Psoas muscle (tissue), 7 donors: ENCODE measurements at regions not wholly inside any gene's neighbourhood (a gene's known extent, or its start where the extent isn't known, plus 50 kb on each side); places are given as distances from the start of the nearest gene placed in this dataset.

Experiments
- ATAC-seq, 4 donors: fragments of 200-7000 bp; cut with Tn5 transposase; one replicate each; pipeline ENCODE4 v1.9.1; 2020; ENCODE audit warnings: moderate library complexity in 3 of 4, mild to moderate bottlenecking in 2 of 4
- DNase-seq, 2 donors: peaks; one replicate each; pipeline ENCODE4 v3.0.0-alpha.2; 2020
- H3K27ac ChIP-seq: fragments of 200-600 bp; one replicate; pipeline ENCODE4 v1.8.0; 2022
- H3K27me3 ChIP-seq, 3 donors: fragments of 200-600 bp in 1 of 3; one replicate each; pipeline versions ENCODE4 v1.6.1 to v1.8.0; 2013 to 2022; ENCODE audit warnings: low read length in 2 of 3, mild to moderate bottlenecking in 2 of 3, moderate library complexity in 1 of 3; ENCODE audit not compliant: insufficient read depth in 3 of 3
- H3K36me3 ChIP-seq, 2 donors: fragments of 200-600 bp in 1 of 2; one replicate each; pipeline versions ENCODE4 v1.6.1 to v1.8.0; 2013 to 2022; ENCODE audit warnings: low read depth in 1 of 2, mild to moderate bottlenecking in 1 of 2, moderate library complexity in 1 of 2; ENCODE audit not compliant: insufficient read depth in 1 of 2
- H3K4me1 ChIP-seq: fragments of 200-600 bp; one replicate; pipeline ENCODE4 v1.8.0; 2022
- H3K4me3 ChIP-seq: fragments of 200-600 bp; one replicate; pipeline ENCODE4 v1.8.0; 2022; ENCODE audit warnings: mild to moderate bottlenecking
- H3K9me3 ChIP-seq: fragments of 200-600 bp; one replicate; pipeline ENCODE4 v1.8.0; 2022
- WGBS, 3 donors: extraction: QIAGEN DNeasy Blood & Tissue Kit; methylation state at CpG; one replicate each; pipeline versions ENCODE4 v1.1.6 to v1.1.7; 2013; 5-methylcytosine and 5-hydroxymethylcytosine counted together
- intact Hi-C, 2 donors: fragments of 100-400 bp; cut with DNase I; formaldehyde crosslinking; loops; one replicate each; pipeline versions ENCODE4 v1.11.0 to v1.14.2; 2022
- TF ChIP-seq, protein P1 (sequence below): fragments of 200-600 bp; IDR thresholded peaks from one replicate; pipeline ENCODE4 v1.8.0; 2022; ENCODE audit warnings: antibody characterized with exemption
- donor health status: healthy with polysubstance abuse.
- donor health status: DM: no; HTN: no; CAD: no; lungs with moderate emphysema.
- donor health status: Bipolar disorder and iron deficiency.
- donor health status: healthy.
- donor health status: DM: yes; HTN: yes; CAD: no.
- donor health status: DM: no; HTN: no; CAD: no.
- donor health status: DM: yes; HTN: yes; CAD: no.

GRCh38 chr11:109133159-109133558, 288.8 kb upstream of the C11orf87 start:
- 81 to 86% (median 82%) methylated on average over 4 of the region's 4 CpGs for WGBS, 3 donors
- no peaks in the 10 kb centered on the region for H3K27me3 ChIP-seq
- no peaks in the 10 kb centered on the region for H3K4me1 ChIP-seq
- H3K27ac ChIP-seq, result no peak overlapping the region
- TF ChIP-seq, protein P1, sequence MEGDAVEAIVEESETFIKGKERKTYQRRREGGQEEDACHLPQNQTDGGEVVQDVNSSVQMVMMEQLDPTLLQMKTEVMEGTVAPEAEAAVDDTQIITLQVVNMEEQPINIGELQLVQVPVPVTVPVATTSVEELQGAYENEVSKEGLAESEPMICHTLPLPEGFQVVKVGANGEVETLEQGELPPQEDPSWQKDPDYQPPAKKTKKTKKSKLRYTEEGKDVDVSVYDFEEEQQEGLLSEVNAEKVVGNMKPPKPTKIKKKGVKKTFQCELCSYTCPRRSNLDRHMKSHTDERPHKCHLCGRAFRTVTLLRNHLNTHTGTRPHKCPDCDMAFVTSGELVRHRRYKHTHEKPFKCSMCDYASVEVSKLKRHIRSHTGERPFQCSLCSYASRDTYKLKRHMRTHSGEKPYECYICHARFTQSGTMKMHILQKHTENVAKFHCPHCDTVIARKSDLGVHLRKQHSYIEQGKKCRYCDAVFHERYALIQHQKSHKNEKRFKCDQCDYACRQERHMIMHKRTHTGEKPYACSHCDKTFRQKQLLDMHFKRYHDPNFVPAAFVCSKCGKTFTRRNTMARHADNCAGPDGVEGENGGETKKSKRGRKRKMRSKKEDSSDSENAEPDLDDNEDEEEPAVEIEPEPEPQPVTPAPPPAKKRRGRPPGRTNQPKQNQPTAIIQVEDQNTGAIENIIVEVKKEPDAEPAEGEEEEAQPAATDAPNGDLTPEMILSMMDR, result no peak
- no peak for DNase-seq
- intact Hi-C loops, result loop anchor here (5.0 to 10.0 kb wide), 2 partner anchors 48 to 436 kb away; no protein-coding TSS in a partner anchor
- no peak overlapping the region for H3K4me3 ChIP-seq
- H3K36me3 ChIP-seq, result no peaks in the 10 kb centered on the region
- ATAC-seq, result no peak
- no peaks in the 10 kb centered on the region for H3K9me3 ChIP-seq

- DNase-seq (no peak), ATAC-seq (no peak)
- H3K4me1 ChIP-seq, result no peaks in the 10 kb centered on the region
- H3K27me3 ChIP-seq, result no peaks in the 10 kb centered on the region
- no peak overlapping the region for H3K4me3 ChIP-seq
- 75 to 83% (median 79%) methylated on average over 2 of the region's 2 CpGs for WGBS, 3 donors
- H3K27ac ChIP-seq, result no peak overlapping the region
- intact Hi-C loops, result loop anchor here in 1 of 2 donors (10.0 kb wide), 1 partner anchor 51 kb away; no protein-coding TSS in a partner anchor
- H3K36me3 ChIP-seq, result no peaks in the 10 kb centered on the region
- H3K9me3 ChIP-seq, result no peaks in the 10 kb centered on the region
- TF ChIP-seq, protein P1, result no peak
Observed at GRCh38 chr11:109135627-109136026, 286.4 kb upstream of the C11orf87 start.

GRCh38 chr11:109138196-109138595, 283.8 kb upstream of the C11orf87 start:
- Histone ChIP-seq H3K36me3 (no peaks in the 10 kb centered on the region), H3K27me3 (no peaks in the 10 kb centered on the region), H3K4me1 (no peaks in the 10 kb centered on the region), H3K4me3 (no peak overlapping the region), H3K9me3 (no peaks in the 10 kb centered on the region), H3K27ac (no peak overlapping the region)
- intact Hi-C loops, result loop anchor here in 1 of 2 donors (10.0 kb wide), 1 partner anchor 53 kb away; no protein-coding TSS in a partner anchor
- ATAC-seq (no peak), DNase-seq (no peak)
- TF ChIP-seq, protein P1, result no peak

DNA sequence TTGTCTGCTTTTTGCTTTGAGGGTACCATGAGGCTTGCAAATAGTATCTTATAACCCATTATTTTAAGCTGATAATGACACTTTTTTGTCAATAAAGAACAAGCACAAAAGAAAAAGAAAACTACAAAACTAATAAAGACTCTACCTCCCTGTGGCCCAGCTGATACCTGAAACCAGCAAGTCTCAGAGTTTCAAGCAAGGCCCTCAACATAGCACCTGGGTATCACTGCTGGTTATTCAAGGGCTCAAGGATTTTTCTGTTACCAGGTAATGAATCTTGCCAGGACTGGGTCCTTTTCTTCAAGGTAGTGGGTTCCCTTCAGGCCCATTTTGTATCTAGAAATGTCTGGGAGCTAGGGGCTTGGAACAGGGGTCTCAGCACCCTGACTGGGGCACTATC, 281.6 kb upstream of the C11orf87 start:
- Histone ChIP-seq H3K36me3 (no peaks in the 10 kb centered on the region), H3K27me3 (no peaks in the 10 kb centered on the region), H3K4me3 (no peak overlapping the region), H3K4me1 (no peaks in the 10 kb centered on the region), H3K9me3 (no peaks in the 10 kb centered on the region), H3K27ac (no peak overlapping the region)
- intact Hi-C loops, result no loop called here
- no peak for DNase-seq
- TF ChIP-seq, protein P1, result no peak
- no peak for ATAC-seq

DNA sequence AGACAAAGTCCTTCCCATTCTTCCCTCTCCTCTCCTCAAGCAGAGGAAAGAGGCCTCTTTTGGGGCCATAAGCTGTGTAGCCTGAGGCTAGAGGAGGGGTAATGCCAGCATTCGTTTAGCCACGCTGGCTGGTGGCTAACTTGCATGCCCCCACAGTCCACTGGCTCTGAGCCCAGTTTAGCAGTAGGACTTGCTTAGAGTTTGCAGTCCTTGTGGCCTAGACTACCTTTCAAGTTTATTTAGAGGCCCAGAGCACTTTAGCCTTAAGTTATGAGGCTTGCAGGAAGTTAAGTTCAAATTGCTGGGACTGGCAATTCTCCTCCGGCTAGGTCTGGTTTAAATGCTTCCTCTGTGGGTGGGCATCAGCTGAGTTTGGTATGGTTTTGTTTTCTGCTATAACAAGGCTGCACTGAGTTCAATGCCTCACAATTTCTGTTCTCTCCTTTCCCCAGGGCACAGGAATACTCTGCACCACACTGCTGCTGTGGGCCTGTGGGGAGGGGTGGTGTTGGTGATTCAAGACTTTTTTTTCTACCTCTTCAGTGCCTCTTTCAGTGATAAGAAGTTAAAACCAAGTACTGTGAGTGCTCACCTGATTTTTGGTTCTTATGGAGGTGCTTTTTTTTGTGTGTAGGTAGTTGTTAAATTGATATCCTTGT, 281.0 kb upstream of the C11orf87 start:
- H3K27me3 ChIP-seq, result no peaks in the 10 kb centered on the region
- TF ChIP-seq, protein P1, result no peak
- WGBS, 3 donors, result 74 to 86% (median 85%) methylated on average over 3 of the region's 3 CpGs
- intact Hi-C loops, result no loop called here
- no peak overlapping the region for H3K4me3 ChIP-seq
- H3K36me3 ChIP-seq, result no peaks in the 10 kb centered on the region
- no peak overlapping the region for H3K27ac ChIP-seq
- no peaks in the 10 kb centered on the region for H3K9me3 ChIP-seq
- ATAC-seq (no peak), DNase-seq (no peak)
- no peaks in the 10 kb centered on the region for H3K4me1 ChIP-seq
